ENCODE measurements at regions not wholly inside any gene's neighbourhood (a gene's known extent, or its start where the extent isn't known, plus 50 kb on each side); places are given as distances from the start of the nearest gene placed in this dataset.
"Not testable (repeated sequence)": the region's sequence is repeated elsewhere in the genome, so short reads cannot be mapped to it uniquely, and the experiment has no call there.

DNA sequence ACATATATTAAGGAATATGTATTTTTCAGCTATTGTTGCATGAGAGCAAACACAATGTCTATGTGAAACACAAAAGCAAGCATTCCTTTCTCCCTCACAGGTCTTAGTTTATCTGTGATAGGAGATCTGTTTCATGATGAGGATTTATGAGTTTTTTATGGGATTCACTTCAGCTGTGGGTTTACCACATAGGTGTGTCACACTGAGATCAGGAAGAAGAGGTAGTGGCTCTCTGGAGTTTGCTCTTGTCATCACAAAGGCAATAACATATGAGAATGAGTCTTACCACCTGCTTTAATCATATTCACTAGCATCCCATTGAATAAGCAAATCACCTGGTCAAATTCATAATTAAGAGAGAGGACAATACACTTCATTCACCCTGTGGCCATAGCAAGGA is 960.3 kb upstream of the SLC39A10 start:
- no peak for DNase-seq (ENCODE audit: low spot score)
- in situ Hi-C loops (cut with MboI; ENCODE audit: low pct_unique_long_range_greater_than_20kb, low sequenced_read_pairs, unreplicated experiment): no loop called here
- TF ChIP-seq CTCF (IDR thresholded peaks at IDR 0.05; ENCODE audit: extremely low read depth, insufficient read depth, missing control alignments): no peak

DNA sequence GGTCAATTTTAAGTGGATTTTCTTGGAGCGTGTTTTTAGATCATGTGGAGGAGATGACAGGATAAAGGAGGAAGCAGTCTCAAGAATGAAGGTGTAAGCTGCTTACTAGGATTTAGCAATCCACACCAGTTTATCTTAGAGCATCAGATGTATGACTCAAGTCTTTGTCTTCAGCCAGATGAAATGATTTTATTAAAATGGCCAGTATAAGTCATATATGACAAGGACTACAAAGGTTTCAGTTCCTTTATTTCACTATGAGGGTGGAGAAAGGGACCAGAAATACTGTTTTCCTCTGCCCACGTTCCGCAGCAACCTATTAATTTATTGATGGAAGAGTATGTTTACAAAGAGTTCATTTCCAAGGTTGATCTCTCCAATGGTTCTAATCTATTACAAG is 970.5 kb upstream of the SLC39A10 start:
- TF ChIP-seq CTCF (IDR thresholded peaks at IDR 0.05; ENCODE audit: extremely low read depth, insufficient read depth, missing control alignments): no peak
- DNase-seq (ENCODE audit: low spot score): no peak
- in situ Hi-C loops (cut with MboI; ENCODE audit: low pct_unique_long_range_greater_than_20kb, low sequenced_read_pairs, unreplicated experiment): no loop called here

- DNase-seq (ENCODE audit: low spot score): no peak
- in situ Hi-C loops (cut with MboI; ENCODE audit: low pct_unique_long_range_greater_than_20kb, low sequenced_read_pairs, unreplicated experiment): no loop called here
- no peak for TF ChIP-seq CTCF (IDR thresholded peaks at IDR 0.05; ENCODE audit: extremely low read depth, insufficient read depth, missing control alignments)
Measured at GRCh38 chr2:194674043-194674442, 983.0 kb upstream of the SLC39A10 start.

GRCh38 chr2:194672994-194673393 is 984.0 kb upstream of the SLC39A10 start:
- DNase-seq (ENCODE audit: low spot score): no peak
- TF ChIP-seq CTCF (IDR thresholded peaks at IDR 0.05; ENCODE audit: extremely low read depth, insufficient read depth, missing control alignments): no peak
- in situ Hi-C loops (cut with MboI; ENCODE audit: low pct_unique_long_range_greater_than_20kb, low sequenced_read_pairs, unreplicated experiment): no loop called here

DNA sequence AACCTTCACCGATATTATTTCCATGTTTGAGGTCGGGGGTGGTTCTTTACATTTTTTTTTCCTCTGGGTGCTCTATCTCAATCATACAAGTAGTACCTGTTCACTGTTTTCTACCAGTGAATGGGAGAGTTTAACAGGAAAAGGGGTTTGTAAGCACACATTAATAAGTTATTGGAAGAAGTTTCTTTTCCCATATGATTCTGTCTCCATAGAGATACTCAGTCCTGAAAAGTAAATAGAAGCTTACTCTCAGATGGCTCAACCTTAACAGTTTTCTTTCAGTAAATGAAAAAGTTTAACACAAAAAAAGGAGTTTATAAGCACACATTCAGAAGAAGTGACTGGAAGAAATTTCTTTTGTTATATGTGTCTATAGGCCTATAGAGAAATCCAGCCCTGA is 995.6 kb upstream of the SLC39A10 start:
- in situ Hi-C loops (cut with MboI; ENCODE audit: low pct_unique_long_range_greater_than_20kb, low sequenced_read_pairs, unreplicated experiment): no loop called here
- no peak for DNase-seq (ENCODE audit: low spot score)
- no peak for TF ChIP-seq CTCF (IDR thresholded peaks at IDR 0.05; ENCODE audit: extremely low read depth, insufficient read depth, missing control alignments)

GRCh38 chr2:194639057-194639456 is 1018.0 kb upstream of the SLC39A10 start:
- DNase-seq (ENCODE audit: low spot score); in situ Hi-C loops (cut with MboI; ENCODE audit: low pct_unique_long_range_greater_than_20kb, low sequenced_read_pairs, unreplicated experiment): not testable (repeated sequence)

DNA sequence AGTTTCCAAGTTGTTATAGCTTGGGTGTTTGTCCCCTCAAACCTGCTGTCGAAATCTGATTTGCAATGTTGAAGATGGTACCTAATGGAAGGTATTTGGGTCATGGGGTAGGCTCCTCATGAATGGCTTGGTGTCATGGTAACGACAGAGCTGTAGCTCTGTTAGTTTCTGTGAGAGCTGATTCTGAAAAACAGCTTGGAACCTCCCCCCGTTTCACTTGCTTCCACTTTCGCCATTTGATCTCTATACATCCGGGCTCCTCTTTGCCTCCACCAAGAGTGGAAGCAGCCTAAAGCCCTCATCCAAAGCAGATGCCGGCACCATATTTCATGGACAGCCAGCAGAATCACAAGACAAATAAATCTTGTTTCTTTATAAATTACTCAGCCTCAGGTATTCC is 1035.1 kb upstream of the SLC39A10 start:
- no peak for TF ChIP-seq CTCF (IDR thresholded peaks at IDR 0.05; ENCODE audit: extremely low read depth, insufficient read depth, missing control alignments)
- DNase-seq (ENCODE audit: low spot score): no peak
- in situ Hi-C loops (cut with MboI; ENCODE audit: low pct_unique_long_range_greater_than_20kb, low sequenced_read_pairs, unreplicated experiment): no loop called here
